Activated T-cell treated with anti-CD3 and anti-CD28 coated beads for 1 hour (primary cell): ENCODE measurements at regions not wholly inside any gene's neighbourhood (a gene's known extent, or its start where the extent isn't known, plus 50 kb on each side); places are given as distances from the start of the nearest gene placed in this dataset.
"Not testable (repeated sequence)": the region's sequence is repeated elsewhere in the genome, so short reads cannot be mapped to it uniquely, and the experiment has no call there.

Experiments used
- DNase-seq: peaks from one replicate; pipeline ENCODE4 v3.0.0-alpha.2; 2020; ENCODE audit warnings: low read depth

- no peak for DNase-seq
Observed at GRCh38 chr20:57828696-57829095, 118.9 kb upstream of the PMEPA1 start.

- DNase-seq = no peak
Observed at GRCh38 chr20:57826666-57827287, 117.0 kb upstream of the PMEPA1 start.

- DNase-seq = no peak
Observed at GRCh38 chr20:57824909-57825308, 115.1 kb upstream of the PMEPA1 start.

- no peak for DNase-seq
Observed at GRCh38 chr20:57821935-57822334, 112.1 kb upstream of the PMEPA1 start.

- DNase-seq = no peak
Observed at GRCh38 chr20:57819691-57820380, 110.0 kb upstream of the PMEPA1 start.

- no peak for DNase-seq
Observed at GRCh38 chr20:57819291-57819690, 109.5 kb upstream of the PMEPA1 start.

- no peak for DNase-seq
Observed at GRCh38 chr20:57818418-57819181, 108.8 kb upstream of the PMEPA1 start.

- no peak for DNase-seq
Observed at GRCh38 chr20:57815405-57815804, 105.6 kb upstream of the PMEPA1 start.

- no peak for DNase-seq
Observed at GRCh38 chr20:57814529-57814928, 104.7 kb upstream of the PMEPA1 start.

GRCh38 chr20:57813509-57814269 is 103.9 kb upstream of the PMEPA1 start:
- no peak for DNase-seq

- DNase-seq = not testable (repeated sequence)
Observed at GRCh38 chr20:57812632-57813031, 102.8 kb upstream of the PMEPA1 start.

GRCh38 chr20:57811374-57812020 is 101.7 kb upstream of the PMEPA1 start:
- DNase-seq = no peak

- DNase-seq = no peak
Observed at GRCh38 chr20:57810511-57811373, 100.9 kb upstream of the PMEPA1 start.

GRCh38 chr20:57809661-57810172 is 99.9 kb upstream of the PMEPA1 start:
- DNase-seq = no peak

- no peak for DNase-seq
Observed at GRCh38 chr20:57809149-57809548, 99.3 kb upstream of the PMEPA1 start.

- DNase-seq = no peak
Observed at GRCh38 chr20:57808264-57809070, 98.7 kb upstream of the PMEPA1 start.

GRCh38 chr20:57807401-57808263 is 97.8 kb upstream of the PMEPA1 start:
- no peak for DNase-seq

GRCh38 chr20:57806975-57807374 is 97.2 kb upstream of the PMEPA1 start:
- no peak for DNase-seq

GRCh38 chr20:57806476-57806875 is 96.7 kb upstream of the PMEPA1 start:
- DNase-seq = no peak
